Right lobe of liver (tissue), 4 donors: ENCODE measurements at regions not wholly inside any gene's neighbourhood (a gene's known extent, or its start where the extent isn't known, plus 50 kb on each side); places are given as distances from the start of the nearest gene placed in this dataset.

Experiments used
- CTCF ChIP-seq, 4 donors: fragments of 200-600 bp in 3 of 4; fragments of 450-650 bp in 1 of 4; IDR thresholded peaks; one replicate each; pipeline versions ENCODE4 v1.5.1 to v1.8.0; 2016 to 2022; ENCODE audit warnings: antibody characterized with exemption in 4 of 4, mild to moderate bottlenecking in 2 of 4
- POLR2A ChIP-seq: fragments of 450-650 bp; IDR thresholded peaks from one replicate; pipeline ENCODE4 v1.6.1; 2017; ENCODE audit warnings: antibody characterized with exemption, mild to moderate bottlenecking
- donor health status: DM: no; HTN: no; CAD: no.
- donor health status: DM: no; HTN: no; CAD: no.
- donor health status: DM: no; HTN: yes; CAD: no.

- TF ChIP-seq CTCF (IDR thresholded peaks at IDR 0.05) (no peak), POLR2A (no peak)
These were observed 194.6 kb upstream of the TBX20 start for GRCh38 chr7:35448486-35448885.
